B cell (primary cell): ENCODE measurements at regions not wholly inside any gene's neighbourhood (a gene's known extent, or its start where the extent isn't known, plus 50 kb on each side); places are given as distances from the start of the nearest gene placed in this dataset.

Experiments
- ATAC-seq: fragments of 200-7000 bp; cut with Tn5 transposase; one replicate; pipeline ENCODE4 v1.10.0; 2021; ENCODE audit warnings: low read depth, mild to moderate bottlenecking, moderate number of reproducible peaks, moderate library complexity
- CTCF ChIA-PET: fragments of 350-600 bp; sonication (Branson Sonifier 250); formaldehyde crosslinking; loops from one replicate; lab custom pipeline; 2021; ENCODE audit warnings: antibody characterized with exemption, inconsistent platforms; lab: Charles Lee
- POLR2A ChIA-PET: fragments of 350-600 bp; sonication (Branson Sonifier 250); formaldehyde crosslinking; loops from one replicate; lab custom pipeline; 2021; ENCODE audit warnings: antibody characterized with exemption; lab: Charles Lee
- DNase-seq: peaks from one replicate; pipeline ENCODE4 v3.0.0; 2013
- H2AFZ ChIP-seq: 2 replicates; pipeline ENCODE4 v1.6.1; 2012; ENCODE audit warnings: mild to moderate bottlenecking, low read depth, low read length; ENCODE audit not compliant: insufficient read depth, poor library complexity, severe bottlenecking
- H3K27ac ChIP-seq, 2 donors: 1 replicate in 1 of 2; 2 replicates in 1 of 2; pipeline ENCODE4 v1.5.1; 2012 to 2013; ENCODE audit warnings: low read length in 2 of 2, mild to moderate bottlenecking in 2 of 2, moderate library complexity in 1 of 2
- H3K27me3 ChIP-seq, 4 experiments: fragments of 200-600 bp in 1 of 4; sonication (generic) in 1 of 4; replicated peaks in 1 of 4; 1 replicate in 2 of 4; 2 replicates in 2 of 4; pipeline versions ENCODE4 v1.6.1 to v1.7.0; 2013 to 2016; ENCODE audit warnings: low read length in 3 of 4, mild to moderate bottlenecking in 2 of 4, mixed read lengths in 1 of 4, moderate library complexity in 1 of 4; ENCODE audit not compliant: insufficient read depth in 4 of 4, control insufficient read depth in 3 of 4; ENCODE audit errors: control extremely low read depth in 1 of 4
- H3K36me3 ChIP-seq, 2 experiments: replicated peaks in 1 of 2; 1 replicate in 1 of 2; 2 replicates in 1 of 2; pipeline versions ENCODE4 v1.6.1 to v1.7.1; 2013; ENCODE audit warnings: low read length in 1 of 2; ENCODE audit not compliant: insufficient read depth in 2 of 2, control insufficient read depth in 1 of 2; ENCODE audit errors: control extremely low read depth in 1 of 2, extremely low read depth in 1 of 2
- H3K4me1 ChIP-seq, 2 donors: fragments of 200-600 bp in 1 of 2; sonication (generic) in 1 of 2; 1 replicate in 1 of 2; 2 replicates in 1 of 2; pipeline versions ENCODE4 v1.5.1 to v1.6.1; 2013 to 2017; ENCODE audit warnings: low read length in 2 of 2; ENCODE audit not compliant: control insufficient read depth in 2 of 2, insufficient read depth in 2 of 2
- H3K4me2 ChIP-seq: replicated peaks from 2 replicates; pipeline ENCODE3; 2012; ENCODE audit warnings: mild to moderate bottlenecking, low read depth, low read length; ENCODE audit not compliant: poor library complexity, severe bottlenecking
- H3K4me3 ChIP-seq, 5 experiments: fragments of 200-600 bp in 1 of 5; sonication (generic) in 1 of 5; 1 replicate in 3 of 5; 2 replicates in 2 of 5; pipeline versions ENCODE4 v1.5.1 to v1.7.0; 2011 to 2016; ENCODE audit warnings: low read length in 4 of 5, mild to moderate bottlenecking in 4 of 5, low read depth in 2 of 5, control low read depth in 1 of 5, moderate library complexity in 1 of 5; ENCODE audit not compliant: insufficient read depth in 1 of 5; ENCODE audit errors: control extremely low read depth in 1 of 5, extremely low read depth in 1 of 5
- H3K79me2 ChIP-seq: fragments of 200-600 bp; sonication (generic); one replicate; pipeline ENCODE4 v1.6.0; 2016; ENCODE audit warnings: low read length; ENCODE audit not compliant: control insufficient read depth, insufficient read depth
- H3K9ac ChIP-seq: fragments of 200-600 bp; sonication (generic); 2 replicates; pipeline ENCODE4 v1.6.1; 2017; ENCODE audit warnings: mild to moderate bottlenecking, low read length, moderate library complexity
- H3K9me3 ChIP-seq, 3 donors: one replicate each; pipeline versions ENCODE4 v1.6.1 to v1.7.1; 2013; ENCODE audit warnings: low read length in 2 of 3; ENCODE audit not compliant: control insufficient read depth in 2 of 3, insufficient read depth in 1 of 3; ENCODE audit errors: control extremely low read depth in 1 of 3
- H4K20me1 ChIP-seq: 2 replicates; pipeline ENCODE4 v1.6.0; 2012; ENCODE audit warnings: mild to moderate bottlenecking, low read length; ENCODE audit not compliant: insufficient read depth, control insufficient read depth, poor library complexity, severe bottlenecking
- H3K27ac Mint-ChIP-seq: one replicate; pipeline ENCODE4 v1.8.0; 2021; ENCODE audit warnings: mixed read lengths
- H3K27me3 Mint-ChIP-seq: one replicate; pipeline ENCODE4 v1.8.0; 2021; ENCODE audit warnings: mixed read lengths
- H3K4me1 Mint-ChIP-seq: one replicate; pipeline ENCODE4 v1.8.0; 2021; ENCODE audit warnings: mixed read lengths
- H3K4me3 Mint-ChIP-seq: one replicate; pipeline ENCODE4 v1.8.0; 2021; ENCODE audit warnings: mixed read lengths
- H3K9me3 Mint-ChIP-seq: one replicate; pipeline ENCODE4 v1.8.0; 2022; ENCODE audit warnings: mixed read lengths; ENCODE audit not compliant: insufficient read depth
- CTCF ChIP-seq: fragments of 200-600 bp; IDR thresholded peaks from one replicate; pipeline ENCODE4 v1.8.0; 2022; ENCODE audit warnings: antibody characterized with exemption, mild to moderate bottlenecking
- EZH2 ChIP-seq: IDR thresholded peaks from 2 replicates; pipeline ENCODE4 v1.6.1; 2012; ENCODE audit warnings: borderline replicate concordance, low read depth, mild to moderate bottlenecking, moderate library complexity, low read length; ENCODE audit not compliant: insufficient read depth, poor library complexity, severe bottlenecking
- WGBS: methylation state at CpG from one replicate; pipeline ENCODE4 v1.1.5; 2013; ENCODE audit warnings: missing lambda C conversion rate; ENCODE audit not compliant: insufficient coverage; 5-methylcytosine and 5-hydroxymethylcytosine counted together
- intact Hi-C: fragments of 100-400 bp; cut with micrococcal nuclease; formaldehyde crosslinking; loops from one replicate; pipeline ENCODE4 v1.10.0; 2022

DNA sequence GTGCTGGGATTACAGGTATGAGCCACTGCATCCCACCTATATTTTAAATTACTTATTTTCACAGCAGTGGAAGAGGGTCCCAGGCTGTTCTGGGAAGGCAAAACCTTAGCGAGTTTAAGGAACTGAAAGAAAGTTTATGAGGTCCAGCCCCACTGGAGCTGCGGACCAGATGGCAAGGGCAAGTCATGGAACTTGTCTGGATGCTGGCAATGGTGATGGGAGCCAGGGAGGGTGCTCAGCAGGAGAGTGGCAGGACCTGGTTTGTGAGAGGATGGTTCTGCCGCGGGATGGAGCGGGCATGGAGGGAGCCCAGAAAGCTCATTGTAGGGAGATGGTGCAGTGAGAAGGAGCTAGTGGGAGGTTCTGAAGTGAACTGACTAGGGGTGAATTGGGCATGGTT is 50.6 kb upstream of the SLC45A1 start:
- H3K4me2 ChIP-seq = no peak overlapping the region
- DNase-seq = no peak
- H3K9ac ChIP-seq = no peak overlapping the region
- H3K9me3 ChIP-seq = no peaks in the 10 kb centered on the region
- H3K36me3 ChIP-seq = no peaks in the 10 kb centered on the region
- no peak overlapping the region for H3K4me3 ChIP-seq
- WGBS = 65% methylated on average over 5 of the region's 5 CpGs
- H3K27ac ChIP-seq = no peak overlapping the region
- ChIA-PET CTCF (interaction anchor here (1.4 kb wide), 1 partner anchor 81 kb away, joined by 3 read pairs; no protein-coding TSS in a partner anchor), POLR2A (no interaction called here)
- intact Hi-C loops = no loop called here
- no peaks in the 10 kb centered on the region for H4K20me1 ChIP-seq
- no peaks in the 10 kb centered on the region for H3K4me1 ChIP-seq
- H3K4me3 Mint-ChIP-seq = no peak overlapping the region
- peaks cover 31% of the 10 kb centered on the region for H3K27me3 Mint-ChIP-seq
- TF ChIP-seq EZH2 (no peak), CTCF (no peak)
- peaks cover 0 to 8% (median 0%) of the 10 kb centered on the region in 4 experiments for H3K27me3 ChIP-seq
- no peak overlapping the region for H3K27ac Mint-ChIP-seq
- no peaks in the 10 kb centered on the region for H3K4me1 Mint-ChIP-seq
- H2AFZ ChIP-seq = no peak overlapping the region
- no peaks in the 10 kb centered on the region for H3K79me2 ChIP-seq
- ATAC-seq = no peak
- no peaks in the 10 kb centered on the region for H3K9me3 Mint-ChIP-seq

DNA sequence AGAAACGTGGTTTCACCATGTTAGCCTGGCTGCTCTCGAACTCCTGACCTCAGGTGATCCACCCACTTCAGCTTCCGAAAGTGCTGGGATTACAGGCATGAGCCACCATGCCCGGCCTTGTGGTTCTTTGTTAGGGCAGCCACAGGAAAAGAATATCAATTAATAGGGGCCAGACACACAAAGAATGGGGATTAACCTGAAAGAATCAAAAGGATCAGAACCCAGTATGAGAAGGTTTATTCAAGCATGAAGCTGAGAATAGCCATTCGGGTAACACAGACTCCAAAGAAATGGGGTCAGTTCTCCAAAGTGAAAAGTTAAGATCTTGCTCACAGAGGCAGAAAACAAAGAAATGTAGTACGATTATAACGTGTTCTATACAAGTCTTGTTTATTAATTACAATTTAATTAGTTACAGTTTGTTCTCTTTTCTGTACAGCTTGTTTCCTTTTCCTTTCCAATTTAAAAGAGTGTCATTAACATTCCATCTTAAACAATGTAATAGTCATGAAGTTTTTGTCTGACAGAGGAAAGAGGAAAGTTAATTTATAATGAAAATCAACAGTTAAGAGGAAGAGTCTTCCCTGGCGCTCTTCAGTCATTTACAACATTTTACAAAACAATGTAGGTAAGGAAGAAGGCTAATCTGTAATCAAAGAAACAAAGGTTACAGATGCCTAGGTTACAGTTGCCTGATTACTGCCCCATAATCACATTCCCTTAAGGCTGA is 51.3 kb upstream of the SLC45A1 start:
- intact Hi-C loops = no loop called here
- WGBS = 50% methylated on average over 2 of the region's 8 CpGs
- CTCF ChIA-PET = interaction anchor here (1.4 kb wide), 1 partner anchor 82 kb away, joined by 3 read pairs; no protein-coding TSS in a partner anchor

More for the DNA sequence above, 51.3 kb upstream of the SLC45A1 start:
- H3K27me3 Mint-ChIP-seq = peaks cover 31% of the 10 kb centered on the region
- H3K9ac ChIP-seq = no peak overlapping the region
- H3K79me2 ChIP-seq = no peaks in the 10 kb centered on the region
- no peak overlapping the region for H3K4me2 ChIP-seq
- peaks cover 0 to 8% (median 0%) of the 10 kb centered on the region in 4 experiments for H3K27me3 ChIP-seq
- H4K20me1 ChIP-seq = no peaks in the 10 kb centered on the region
- no peak overlapping the region for H3K4me3 ChIP-seq
- no peak for ATAC-seq
- no peaks in the 10 kb centered on the region for H3K4me1 Mint-ChIP-seq
- H3K27ac ChIP-seq = no peak overlapping the region
- no peak overlapping the region for H3K27ac Mint-ChIP-seq
- no peak overlapping the region for H2AFZ ChIP-seq
- no peak overlapping the region for H3K4me3 Mint-ChIP-seq
- no peaks in the 10 kb centered on the region for H3K4me1 ChIP-seq
- POLR2A ChIA-PET = no interaction called here
- H3K9me3 Mint-ChIP-seq = no peaks in the 10 kb centered on the region
- H3K9me3 ChIP-seq = no peaks in the 10 kb centered on the region
- DNase-seq = no peak
- no peaks in the 10 kb centered on the region for H3K36me3 ChIP-seq
- no peak for TF ChIP-seq CTCF
- no peak for TF ChIP-seq EZH2
